ENCODE measurements at regions not wholly inside any gene's neighbourhood (a gene's known extent, or its start where the extent isn't known, plus 50 kb on each side); places are given as distances from the start of the nearest gene placed in this dataset.
"Not testable (repeated sequence)": the region's sequence is repeated elsewhere in the genome, so short reads cannot be mapped to it uniquely, and the experiment has no call there.

- no peak for DNase-seq (ENCODE audit: low spot score)
Measured at GRCh38 chrX:128769495-128769894, 717.3 kb upstream of the ACTRT1 start.

GRCh38 chrX:128759745-128760144, 707.5 kb upstream of the ACTRT1 start:
- no peak for DNase-seq (ENCODE audit: low spot score)

- DNase-seq (ENCODE audit: low spot score): no peak
Measured at GRCh38 chrX:128759177-128759576, 707.0 kb upstream of the ACTRT1 start.

- DNase-seq (ENCODE audit: low spot score): no peak
Measured at GRCh38 chrX:128754130-128754529, 701.9 kb upstream of the ACTRT1 start.

GRCh38 chrX:128739539-128739938, 687.3 kb upstream of the ACTRT1 start:
- no peak for DNase-seq (ENCODE audit: low spot score)

- DNase-seq (ENCODE audit: low spot score): no peak
Measured at GRCh38 chrX:128728943-128729342, 676.7 kb upstream of the ACTRT1 start.

GRCh38 chrX:128717635-128718578, 665.7 kb upstream of the ACTRT1 start:
- DNase-seq (ENCODE audit: low spot score): no peak

- no peak for DNase-seq (ENCODE audit: low spot score)
Measured at GRCh38 chrX:128714425-128714824, 662.2 kb upstream of the ACTRT1 start.

- no peak for DNase-seq (ENCODE audit: low spot score)
Measured at GRCh38 chrX:128699716-128700285, 647.6 kb upstream of the ACTRT1 start.

- DNase-seq (ENCODE audit: low spot score): no peak
Measured at GRCh38 chrX:128698573-128699181, 646.5 kb upstream of the ACTRT1 start.

- no peak for DNase-seq (ENCODE audit: low spot score)
Measured at GRCh38 chrX:128691872-128692271, 639.7 kb upstream of the ACTRT1 start.

- DNase-seq (ENCODE audit: low spot score): no peak
Measured at GRCh38 chrX:128685387-128685786, 633.2 kb upstream of the ACTRT1 start.

GRCh38 chrX:128676651-128677050, 624.4 kb upstream of the ACTRT1 start:
- DNase-seq (ENCODE audit: low spot score): no peak

- not testable (repeated sequence) for DNase-seq (ENCODE audit: low spot score)
Measured at GRCh38 chrX:128674326-128675086, 622.3 kb upstream of the ACTRT1 start.

GRCh38 chrX:128664211-128664610, 612.0 kb upstream of the ACTRT1 start:
- DNase-seq (ENCODE audit: low spot score): no peak

- DNase-seq (ENCODE audit: low spot score): no peak
Measured at GRCh38 chrX:128653524-128654060, 601.4 kb upstream of the ACTRT1 start.

- DNase-seq (ENCODE audit: low spot score): no peak
Measured at GRCh38 chrX:128650326-128650725, 598.1 kb upstream of the ACTRT1 start.

GRCh38 chrX:128634754-128635153, 582.6 kb upstream of the ACTRT1 start:
- no peak for DNase-seq (ENCODE audit: low spot score)

- DNase-seq (ENCODE audit: low spot score): no peak
Measured at GRCh38 chrX:128623361-128623760, 571.2 kb upstream of the ACTRT1 start.

- DNase-seq (ENCODE audit: low spot score): no peak
Measured at GRCh38 chrX:128622296-128622695, 570.1 kb upstream of the ACTRT1 start.

- DNase-seq (ENCODE audit: low spot score): no peak
Measured at GRCh38 chrX:128619490-128619889, 567.3 kb upstream of the ACTRT1 start.

GRCh38 chrX:128616933-128617332, 564.7 kb upstream of the ACTRT1 start:
- DNase-seq (ENCODE audit: low spot score): no peak

All from AG20443 (cell line).